ENCODE measurements at regions not wholly inside any gene's neighbourhood (a gene's known extent, or its start where the extent isn't known, plus 50 kb on each side); places are given as distances from the start of the nearest gene placed in this dataset.

DNA sequence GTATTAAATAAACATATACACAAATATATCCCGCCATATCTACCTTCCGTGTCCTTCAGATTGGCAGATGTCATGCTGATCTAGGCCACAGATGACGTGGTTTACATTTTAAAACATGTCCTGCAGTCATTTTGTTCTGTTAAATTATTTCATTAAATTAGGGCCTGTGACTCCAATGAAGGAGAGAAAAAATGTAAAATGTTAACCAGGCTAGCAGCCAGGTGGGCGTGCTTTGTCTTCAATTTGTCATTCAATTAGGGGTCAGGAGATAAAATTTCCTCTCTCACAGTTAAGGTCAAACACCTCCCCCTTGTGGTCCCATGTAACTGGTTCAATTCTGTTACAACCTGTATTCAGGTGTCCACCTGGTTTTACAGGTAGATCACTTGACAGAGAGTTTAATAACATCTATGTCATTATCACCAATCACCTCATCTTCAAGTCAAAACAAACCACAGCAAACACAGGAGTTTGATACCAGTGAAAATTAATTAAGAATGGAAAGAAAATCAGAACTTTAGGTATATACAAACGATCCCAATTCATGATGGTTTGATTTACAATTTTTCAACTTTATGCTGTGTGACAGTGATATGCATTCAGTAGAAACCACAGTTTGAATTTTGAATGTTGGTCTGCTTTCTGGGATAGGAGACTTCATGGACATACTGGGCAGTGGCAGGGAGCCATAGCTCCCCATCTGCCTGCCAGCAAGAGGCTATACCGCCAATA lies 339.4 kb downstream of the CMPK2 start:
- ATAC-seq (no peak), DNase-seq (no peak)
- Mint-ChIP-seq H3K36me3 (no peaks in the 10 kb centered on the region), H3K27ac (no peak overlapping the region), H3K4me3 (no peak overlapping the region), H3K4me1 (no peaks in the 10 kb centered on the region), H3K9me3 (ENCODE audit: low read depth) (no peaks in the 10 kb centered on the region), H3K27me3 (no peaks in the 10 kb centered on the region)
- CTCF ChIA-PET: no interaction called here

DNA sequence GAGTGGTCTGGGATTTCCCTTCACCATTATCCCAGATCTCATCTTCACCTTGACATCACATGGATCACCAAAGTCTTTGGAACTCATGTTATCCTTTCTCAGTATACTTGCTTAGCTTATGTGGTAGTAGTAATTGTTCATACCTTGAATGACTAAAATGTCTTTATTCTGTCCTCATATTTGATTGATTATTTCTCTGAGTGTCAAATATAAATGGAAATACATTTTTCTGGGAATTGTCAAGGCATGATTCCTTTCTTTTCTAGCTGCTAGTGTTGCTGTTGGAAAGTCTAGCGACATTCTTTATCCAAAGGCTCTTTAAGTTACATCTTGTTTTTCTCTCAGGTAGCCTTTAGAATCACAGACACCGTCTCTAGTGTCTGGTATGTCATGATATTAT lies 334.4 kb downstream of the CMPK2 start:
- no peaks in the 10 kb centered on the region for H3K4me1 Mint-ChIP-seq
- no peak overlapping the region for H3K27ac Mint-ChIP-seq
- no peak for ATAC-seq
- no peaks in the 10 kb centered on the region for H3K9me3 Mint-ChIP-seq (ENCODE audit: low read depth)
- CTCF ChIA-PET: no interaction called here
- no peak for DNase-seq
- no peaks in the 10 kb centered on the region for H3K36me3 Mint-ChIP-seq
- no peak overlapping the region for H3K4me3 Mint-ChIP-seq
- no peaks in the 10 kb centered on the region for H3K27me3 Mint-ChIP-seq

DNA sequence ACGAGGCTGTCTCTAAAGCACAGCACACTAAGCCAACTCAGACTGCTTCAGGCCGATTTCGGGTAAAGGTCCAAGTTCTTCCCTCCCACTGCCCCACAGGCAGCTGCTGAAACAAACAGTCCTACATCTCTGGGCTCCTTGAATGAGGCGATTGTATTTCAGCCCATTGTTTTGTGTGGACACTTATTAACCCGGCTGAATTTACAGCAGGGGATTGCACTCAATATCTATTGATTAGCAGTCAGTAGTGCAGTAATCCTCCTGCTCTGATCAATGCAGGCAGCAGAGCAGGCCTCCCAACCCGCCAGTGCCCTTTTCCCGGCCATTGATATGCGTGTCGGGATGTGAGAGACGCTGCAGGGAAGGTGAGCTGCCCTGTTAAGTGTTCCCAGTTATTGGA lies 330.1 kb downstream of the CMPK2 start:
- ATAC-seq (no peak), DNase-seq (no peak)
- Mint-ChIP-seq H3K4me3 (no peak overlapping the region), H3K4me1 (no peaks in the 10 kb centered on the region), H3K9me3 (ENCODE audit: low read depth) (no peaks in the 10 kb centered on the region), H3K27me3 (no peaks in the 10 kb centered on the region), H3K27ac (no peak overlapping the region), H3K36me3 (no peaks in the 10 kb centered on the region)
- CTCF ChIA-PET: no interaction called here

DNA sequence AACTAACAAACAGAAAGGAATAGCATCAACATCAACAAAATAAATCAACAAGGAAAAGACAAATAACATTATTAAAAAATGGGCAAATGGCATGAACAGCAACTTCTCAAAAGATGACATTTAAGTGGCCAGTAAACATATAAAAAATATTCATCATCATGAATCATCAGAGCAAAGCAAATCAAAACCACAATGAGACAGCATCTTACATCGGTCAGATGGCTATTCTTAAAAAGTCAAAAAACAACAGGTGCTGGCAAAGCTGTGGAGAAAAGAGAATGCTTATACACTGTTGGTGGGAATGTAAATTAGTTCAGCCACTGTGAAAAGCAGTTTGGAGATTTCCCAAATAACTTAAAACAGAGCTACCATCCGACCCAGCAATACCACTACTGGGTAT lies 327.1 kb downstream of the CMPK2 start:
- Mint-ChIP-seq H3K4me3 (no peak overlapping the region), H3K4me1 (no peaks in the 10 kb centered on the region), H3K27ac (no peak overlapping the region), H3K36me3 (no peaks in the 10 kb centered on the region), H3K9me3 (ENCODE audit: low read depth) (no peaks in the 10 kb centered on the region), H3K27me3 (no peaks in the 10 kb centered on the region)
- no peak for DNase-seq
- no peak for ATAC-seq
- CTCF ChIA-PET: no interaction called here

DNA sequence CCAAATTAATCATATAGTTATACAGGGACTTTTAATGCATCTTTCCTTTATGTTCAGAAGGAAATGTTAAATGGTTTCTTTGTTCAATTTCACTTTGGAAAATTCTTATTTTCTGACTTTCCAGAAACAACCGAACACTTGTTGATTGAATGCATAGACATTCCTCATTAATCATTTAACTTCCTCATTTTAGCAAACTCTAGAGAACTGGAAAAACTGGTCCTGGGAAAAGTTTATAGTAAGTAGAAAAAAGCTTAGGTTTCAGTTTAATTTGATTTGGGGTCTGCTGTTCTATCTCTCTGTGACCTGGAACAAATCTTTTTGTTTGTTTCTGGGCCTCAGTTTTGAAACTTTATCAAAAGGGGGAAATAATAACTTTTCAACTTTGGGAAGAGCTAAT lies 320.4 kb downstream of the CMPK2 start:
- H3K27me3 Mint-ChIP-seq: no peaks in the 10 kb centered on the region
- CTCF ChIA-PET: no interaction called here
- no peaks in the 10 kb centered on the region for H3K4me1 Mint-ChIP-seq
- H3K27ac Mint-ChIP-seq: no peak overlapping the region
- DNase-seq: no peak
- no peak overlapping the region for H3K4me3 Mint-ChIP-seq
- H3K9me3 Mint-ChIP-seq (ENCODE audit: low read depth): no peaks in the 10 kb centered on the region
- no peak for ATAC-seq
- no peaks in the 10 kb centered on the region for H3K36me3 Mint-ChIP-seq

DNA sequence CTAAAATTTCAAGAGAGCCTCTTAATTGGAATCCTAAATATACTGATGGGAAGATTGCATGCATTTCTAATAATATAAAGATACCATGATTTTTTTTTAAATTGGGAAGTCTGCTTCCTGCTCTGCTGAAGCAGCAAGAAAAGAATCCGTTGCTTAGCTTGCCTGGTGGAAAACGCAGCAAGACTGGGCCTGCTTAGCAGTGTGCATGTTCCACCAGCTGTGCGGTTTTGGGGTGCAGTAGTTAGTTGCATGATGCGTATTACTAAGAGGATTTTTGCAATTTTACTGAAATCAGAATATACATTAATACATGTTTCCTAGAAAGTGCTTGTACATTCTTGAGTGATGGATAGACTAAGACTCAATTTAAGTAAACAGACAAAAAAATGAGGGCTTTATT lies 319.9 kb downstream of the CMPK2 start:
- no peak overlapping the region for H3K27ac Mint-ChIP-seq
- no peak for DNase-seq
- no peak overlapping the region for H3K4me3 Mint-ChIP-seq

DNA sequence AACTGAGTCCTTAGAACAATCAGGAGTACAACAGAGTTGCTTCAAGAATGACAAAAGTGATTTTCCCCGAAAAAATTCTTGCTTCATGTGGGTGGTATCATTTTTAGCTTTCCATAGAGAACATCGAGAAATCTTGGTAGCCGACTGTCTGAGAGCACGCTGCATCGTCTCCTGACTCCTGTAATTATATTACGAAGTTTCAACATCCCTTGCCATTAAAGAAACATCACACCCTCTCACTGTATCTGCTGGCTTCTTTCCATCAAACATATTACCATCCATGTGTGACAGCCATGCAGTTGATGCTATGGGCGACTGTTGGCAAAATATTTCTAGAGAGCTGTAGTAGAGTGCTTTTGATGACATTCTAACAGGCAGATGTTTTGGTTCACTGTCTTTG lies 311.2 kb downstream of the CMPK2 start:
- H3K4me3 Mint-ChIP-seq: no peak overlapping the region
- DNase-seq (no peak), ATAC-seq (no peak)
- H3K27ac Mint-ChIP-seq: no peak overlapping the region
- H3K4me1 Mint-ChIP-seq: no peaks in the 10 kb centered on the region
- no peaks in the 10 kb centered on the region for H3K9me3 Mint-ChIP-seq (ENCODE audit: low read depth)
- CTCF ChIA-PET: no interaction called here
- no peaks in the 10 kb centered on the region for H3K36me3 Mint-ChIP-seq
- no peaks in the 10 kb centered on the region for H3K27me3 Mint-ChIP-seq

More for the DNA sequence above, 319.9 kb downstream of the CMPK2 start:
- Mint-ChIP-seq H3K4me1 (no peaks in the 10 kb centered on the region), H3K27me3 (no peaks in the 10 kb centered on the region), H3K9me3 (ENCODE audit: low read depth) (no peaks in the 10 kb centered on the region), H3K36me3 (no peaks in the 10 kb centered on the region)
- no peak for ATAC-seq
- CTCF ChIA-PET: no interaction called here

DNA sequence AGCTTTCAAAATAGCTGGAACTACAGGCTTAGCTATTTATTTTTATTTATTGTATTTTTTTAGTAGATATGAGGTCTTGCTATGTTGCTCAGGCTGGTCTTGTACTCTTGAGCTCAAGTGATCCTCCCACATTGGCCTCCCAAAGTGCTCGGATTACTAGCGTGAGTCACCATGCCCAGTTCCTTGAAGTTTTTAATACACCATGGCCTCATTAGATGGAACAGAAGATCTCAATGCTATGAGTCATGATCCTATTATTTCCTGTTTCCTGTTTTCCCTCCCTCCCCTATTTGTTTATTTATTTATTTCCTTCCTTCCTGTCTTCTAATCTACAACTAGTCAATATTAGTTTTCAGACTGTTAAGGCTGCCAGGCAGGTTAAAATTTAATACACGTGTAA lies 309.0 kb downstream of the CMPK2 start:
- DNase-seq (no peak), ATAC-seq (no peak)
- H3K9me3 Mint-ChIP-seq (ENCODE audit: low read depth): no peaks in the 10 kb centered on the region
- no peak overlapping the region for H3K27ac Mint-ChIP-seq
- no peaks in the 10 kb centered on the region for H3K36me3 Mint-ChIP-seq
- no peaks in the 10 kb centered on the region for H3K4me1 Mint-ChIP-seq
- no peaks in the 10 kb centered on the region for H3K27me3 Mint-ChIP-seq
- CTCF ChIA-PET: no interaction called here
- no peak overlapping the region for H3K4me3 Mint-ChIP-seq

DNA sequence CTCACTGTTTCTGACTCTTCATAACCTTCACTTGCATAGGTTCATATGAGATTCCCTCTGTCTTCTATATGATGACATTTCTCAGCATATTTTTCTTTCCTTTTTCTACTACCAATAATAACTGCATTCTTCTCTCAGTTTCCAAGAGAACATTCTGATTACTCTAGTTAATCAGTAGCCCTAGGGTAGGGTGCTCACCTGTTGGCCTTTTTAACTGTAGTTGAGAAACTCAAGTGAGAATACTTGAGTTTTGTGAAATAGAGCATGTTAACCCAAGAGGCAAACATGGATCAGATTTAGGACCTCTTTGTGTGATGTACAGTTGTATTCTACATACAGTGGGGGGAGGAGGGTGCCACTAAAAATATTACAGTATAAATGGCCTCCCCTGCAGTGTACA lies 308.0 kb downstream of the CMPK2 start:
- Mint-ChIP-seq H3K36me3 (no peaks in the 10 kb centered on the region), H3K27me3 (no peaks in the 10 kb centered on the region), H3K4me3 (no peak overlapping the region), H3K27ac (no peak overlapping the region), H3K9me3 (ENCODE audit: low read depth) (no peaks in the 10 kb centered on the region), H3K4me1 (no peaks in the 10 kb centered on the region)
- no peak for ATAC-seq
- CTCF ChIA-PET: no interaction called here
- DNase-seq: no peak

DNA sequence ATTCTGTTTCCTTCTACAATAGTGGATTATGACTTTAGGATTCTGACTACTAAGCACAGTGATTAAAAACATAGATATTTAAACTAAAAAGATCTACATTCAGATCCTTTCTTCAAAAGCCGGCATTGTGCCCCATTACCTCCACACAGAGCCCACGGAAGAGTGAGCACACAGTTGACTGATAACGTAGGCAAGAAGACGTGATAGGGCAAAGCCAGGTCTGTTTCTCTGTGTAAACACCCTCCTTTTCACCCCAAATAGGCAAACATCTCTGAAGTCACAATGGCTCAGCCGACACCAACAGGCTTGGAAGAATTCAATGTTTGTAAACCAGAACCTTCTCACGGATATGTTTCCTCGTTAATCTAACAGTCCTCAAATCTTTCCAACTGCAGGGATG lies 302.9 kb downstream of the CMPK2 start:
- no peak overlapping the region for H3K27ac Mint-ChIP-seq
- DNase-seq (no peak), ATAC-seq (no peak)
- H3K4me1 Mint-ChIP-seq: no peaks in the 10 kb centered on the region
- no peaks in the 10 kb centered on the region for H3K27me3 Mint-ChIP-seq
- H3K36me3 Mint-ChIP-seq: no peaks in the 10 kb centered on the region
- H3K4me3 Mint-ChIP-seq: no peak overlapping the region
- no peaks in the 10 kb centered on the region for H3K9me3 Mint-ChIP-seq (ENCODE audit: low read depth)
- CTCF ChIA-PET: no interaction called here

DNA sequence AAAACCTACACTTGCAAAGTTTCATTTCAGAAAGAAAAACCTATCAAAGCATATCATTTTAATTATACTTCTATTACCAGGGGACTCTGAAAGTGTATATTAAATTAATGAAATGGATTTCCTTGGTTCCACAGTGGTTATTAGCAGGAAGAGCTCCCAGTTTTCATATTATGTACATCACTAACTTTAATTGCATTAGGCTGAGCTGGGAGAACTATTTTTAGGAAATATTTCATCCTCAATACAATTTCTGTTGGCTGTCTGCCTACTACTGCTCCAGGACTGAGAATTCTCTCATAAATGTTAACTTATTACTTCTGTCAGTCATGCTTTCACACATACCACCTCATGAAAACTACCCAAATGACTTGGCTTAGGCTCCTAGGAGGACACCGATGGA lies 301.4 kb downstream of the CMPK2 start:
- DNase-seq: no peak
- H3K9me3 Mint-ChIP-seq (ENCODE audit: low read depth): no peaks in the 10 kb centered on the region
- no peak overlapping the region for H3K4me3 Mint-ChIP-seq
- no peaks in the 10 kb centered on the region for H3K27me3 Mint-ChIP-seq
- no peaks in the 10 kb centered on the region for H3K36me3 Mint-ChIP-seq
- CTCF ChIA-PET: no interaction called here
- ATAC-seq: no peak
- H3K4me1 Mint-ChIP-seq: no peaks in the 10 kb centered on the region
- no peak overlapping the region for H3K27ac Mint-ChIP-seq

DNA sequence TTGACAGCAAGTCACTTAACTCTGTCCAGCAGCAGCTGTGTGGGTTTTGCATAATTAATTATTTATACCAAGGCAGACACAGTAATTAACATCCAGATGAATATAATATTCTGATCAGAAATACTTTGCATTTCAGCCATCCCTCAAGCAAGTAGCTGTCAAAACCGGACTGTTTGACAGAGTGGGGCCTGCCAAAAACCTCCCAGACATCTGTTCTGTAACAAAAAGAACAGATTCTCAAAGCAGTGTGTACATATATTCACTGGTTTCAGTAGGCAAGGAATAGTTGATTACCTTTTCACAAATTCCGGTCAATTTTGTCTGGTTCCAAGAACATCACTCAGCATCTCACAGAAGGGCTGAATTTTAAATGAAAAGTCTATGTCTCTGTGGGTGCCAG lies 291.6 kb downstream of the CMPK2 start:
- no peaks in the 10 kb centered on the region for H3K9me3 Mint-ChIP-seq (ENCODE audit: low read depth)
- no peak for DNase-seq
- H3K36me3 Mint-ChIP-seq: no peaks in the 10 kb centered on the region
- H3K4me1 Mint-ChIP-seq: no peaks in the 10 kb centered on the region
- ATAC-seq: no peak
- CTCF ChIA-PET: no interaction called here
- no peak overlapping the region for H3K4me3 Mint-ChIP-seq
- H3K27me3 Mint-ChIP-seq: no peaks in the 10 kb centered on the region
- H3K27ac Mint-ChIP-seq: no peak overlapping the region

DNA sequence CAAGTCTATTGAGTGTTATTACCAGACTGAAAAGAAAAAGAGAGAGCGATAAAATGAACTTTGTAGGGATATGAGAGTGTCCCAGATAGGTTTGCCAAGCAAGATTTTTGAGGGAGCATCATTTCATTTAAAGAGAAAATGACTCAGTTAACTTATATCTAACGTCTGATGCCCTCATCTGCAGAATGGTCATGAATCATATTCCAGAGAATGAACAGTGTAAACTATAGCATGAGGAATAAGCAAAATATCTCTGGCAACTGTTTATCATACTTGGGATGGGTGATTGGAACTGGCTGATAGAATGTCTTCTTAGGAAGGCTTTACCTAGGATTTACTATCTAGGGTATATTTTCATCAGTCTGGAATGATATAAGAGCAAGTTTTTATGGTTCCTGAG lies 289.4 kb downstream of the CMPK2 start:
- DNase-seq: no peak
- Mint-ChIP-seq H3K27me3 (no peaks in the 10 kb centered on the region), H3K27ac (no peak overlapping the region), H3K4me3 (no peak overlapping the region), H3K4me1 (no peaks in the 10 kb centered on the region), H3K9me3 (ENCODE audit: low read depth) (no peaks in the 10 kb centered on the region), H3K36me3 (no peaks in the 10 kb centered on the region)
- CTCF ChIA-PET: no interaction called here
- ATAC-seq: no peak

DNA sequence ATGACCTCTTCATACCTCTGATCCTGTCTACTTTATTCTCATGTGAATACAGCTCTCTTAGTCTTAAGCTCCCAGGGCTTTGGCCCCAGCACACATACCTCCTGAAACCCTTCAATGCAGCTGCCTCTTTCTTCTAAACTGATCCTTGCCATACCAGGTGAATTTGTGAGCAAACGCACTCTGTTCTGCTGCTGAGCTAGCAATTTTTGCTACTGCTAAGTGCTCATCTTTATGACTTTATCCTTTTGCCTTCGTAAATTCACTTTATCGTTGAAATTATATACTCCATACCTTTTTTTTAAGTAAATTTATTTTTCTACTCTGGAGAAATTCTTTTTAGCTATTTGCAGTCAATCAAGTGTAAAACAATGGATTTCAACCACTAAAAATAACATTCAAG lies 287.7 kb downstream of the CMPK2 start:
- no peaks in the 10 kb centered on the region for H3K9me3 Mint-ChIP-seq (ENCODE audit: low read depth)

DNA sequence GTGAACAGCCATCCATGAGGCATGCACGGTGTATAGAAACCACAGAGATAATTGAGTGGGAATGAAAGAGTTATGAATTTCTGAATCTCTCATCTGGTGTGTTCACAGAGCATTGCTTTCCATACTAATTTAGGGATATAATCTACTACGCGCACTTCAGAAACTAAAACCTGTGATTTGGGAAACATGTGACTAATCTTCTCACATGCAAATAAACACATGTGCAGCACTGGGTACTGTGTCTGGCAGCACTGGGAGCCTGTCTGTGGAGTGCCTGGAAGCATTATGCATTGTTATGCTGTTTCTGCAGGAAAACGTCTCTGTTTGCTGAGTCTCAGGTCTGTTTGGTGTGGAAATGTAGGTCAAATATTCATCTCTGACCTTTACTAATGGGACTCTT lies 287.3 kb downstream of the CMPK2 start:
- CTCF ChIA-PET: no interaction called here
- ATAC-seq (no peak), DNase-seq (no peak)
- no peaks in the 10 kb centered on the region for H3K36me3 Mint-ChIP-seq
- no peaks in the 10 kb centered on the region for H3K27me3 Mint-ChIP-seq
- no peak overlapping the region for H3K4me3 Mint-ChIP-seq
- no peak overlapping the region for H3K27ac Mint-ChIP-seq
- no peaks in the 10 kb centered on the region for H3K4me1 Mint-ChIP-seq
- H3K9me3 Mint-ChIP-seq (ENCODE audit: low read depth): no peaks in the 10 kb centered on the region

More for the DNA sequence above, 287.7 kb downstream of the CMPK2 start:
- Mint-ChIP-seq H3K4me1 (no peaks in the 10 kb centered on the region), H3K27me3 (no peaks in the 10 kb centered on the region), H3K27ac (no peak overlapping the region), H3K4me3 (no peak overlapping the region), H3K36me3 (no peaks in the 10 kb centered on the region)
- CTCF ChIA-PET: no interaction called here
- DNase-seq (no peak), ATAC-seq (no peak)

All from activated CD8-positive, alpha-beta memory T cell treated with anti-CD3 and anti-CD28 coated beads, Interleukin-2, amount 10 ng/mL, durations not matched to agents 7 days and 5 days (primary cell).